ENCODE measurements at regions not wholly inside any gene's neighbourhood (a gene's known extent, or its start where the extent isn't known, plus 50 kb on each side); places are given as distances from the start of the nearest gene placed in this dataset.

DNA sequence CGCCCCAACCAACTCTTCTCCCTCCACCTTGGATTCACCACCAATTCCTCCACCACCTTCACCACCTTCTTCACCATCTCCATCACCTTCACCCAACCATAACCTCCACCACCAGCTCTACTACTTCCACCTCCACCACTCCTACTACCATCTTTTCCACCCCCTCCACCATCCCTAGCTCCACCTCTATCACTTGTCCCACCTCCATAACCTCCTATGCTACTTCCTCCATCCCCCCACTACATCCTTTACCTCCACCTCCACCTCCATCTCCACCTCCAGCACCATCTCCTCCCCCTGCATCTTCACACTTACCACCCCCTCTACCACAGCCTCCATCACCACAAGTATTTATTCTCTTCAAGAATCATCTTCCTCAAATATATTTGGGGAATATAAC, 254.9 kb upstream of the EGLN3 start:
- TF ChIP-seq, protein P1, sequence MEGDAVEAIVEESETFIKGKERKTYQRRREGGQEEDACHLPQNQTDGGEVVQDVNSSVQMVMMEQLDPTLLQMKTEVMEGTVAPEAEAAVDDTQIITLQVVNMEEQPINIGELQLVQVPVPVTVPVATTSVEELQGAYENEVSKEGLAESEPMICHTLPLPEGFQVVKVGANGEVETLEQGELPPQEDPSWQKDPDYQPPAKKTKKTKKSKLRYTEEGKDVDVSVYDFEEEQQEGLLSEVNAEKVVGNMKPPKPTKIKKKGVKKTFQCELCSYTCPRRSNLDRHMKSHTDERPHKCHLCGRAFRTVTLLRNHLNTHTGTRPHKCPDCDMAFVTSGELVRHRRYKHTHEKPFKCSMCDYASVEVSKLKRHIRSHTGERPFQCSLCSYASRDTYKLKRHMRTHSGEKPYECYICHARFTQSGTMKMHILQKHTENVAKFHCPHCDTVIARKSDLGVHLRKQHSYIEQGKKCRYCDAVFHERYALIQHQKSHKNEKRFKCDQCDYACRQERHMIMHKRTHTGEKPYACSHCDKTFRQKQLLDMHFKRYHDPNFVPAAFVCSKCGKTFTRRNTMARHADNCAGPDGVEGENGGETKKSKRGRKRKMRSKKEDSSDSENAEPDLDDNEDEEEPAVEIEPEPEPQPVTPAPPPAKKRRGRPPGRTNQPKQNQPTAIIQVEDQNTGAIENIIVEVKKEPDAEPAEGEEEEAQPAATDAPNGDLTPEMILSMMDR (IDR thresholded peaks at IDR 0.05) = no peak
- no peak for TF ChIP-seq POLR2A (IDR thresholded peaks at IDR 0.05)

Data from heart left ventricle (tissue), 13 donors.